CD4-positive, alpha-beta T cell (primary cell): ENCODE measurements at regions not wholly inside any gene's neighbourhood (a gene's known extent, or its start where the extent isn't known, plus 50 kb on each side); places are given as distances from the start of the nearest gene placed in this dataset.

Experiments used
- ATAC-seq: fragments of 200-7000 bp; cut with Tn5 transposase; one replicate; pipeline ENCODE4 v1.10.0; 2022; ENCODE audit warnings: mild to moderate bottlenecking; ENCODE audit not compliant: poor library complexity
- CTCF ChIA-PET: fragments of 350-600 bp; sonication (Branson Sonifier 250); formaldehyde crosslinking; loops from one replicate; lab custom pipeline; 2021; ENCODE audit warnings: antibody characterized with exemption, inconsistent platforms; lab: Charles Lee
- POLR2A ChIA-PET: fragments of 350-600 bp; sonication (Branson Sonifier 250); formaldehyde crosslinking; loops from one replicate; lab custom pipeline; 2021; ENCODE audit warnings: antibody characterized with exemption, inconsistent platforms; lab: Charles Lee
- DNase-seq, 14 experiments: peaks; one replicate each; pipeline ENCODE4 v3.0.0-alpha.2; 2013 to 2020; ENCODE audit warnings: mixed read lengths in 2 of 14
- H3K27ac ChIP-seq, 2 donors: one replicate each; pipeline versions ENCODE4 v1.5.1 to v1.7.0; 2013; ENCODE audit warnings: low read length in 2 of 2, low read depth in 1 of 2, mild to moderate bottlenecking in 1 of 2
- H3K27me3 ChIP-seq, 2 experiments: 1 replicate in 1 of 2; 2 replicates in 1 of 2; pipeline versions ENCODE4 v1.6.1 to v1.7.0; 2013; ENCODE audit warnings: low read length in 2 of 2, control low read depth in 1 of 2, mild to moderate bottlenecking in 1 of 2, moderate library complexity in 1 of 2; ENCODE audit not compliant: insufficient read depth in 2 of 2, control insufficient read depth in 1 of 2
- H3K36me3 ChIP-seq: one replicate; pipeline ENCODE4 v1.6.1; 2013; ENCODE audit warnings: low read length, control low read depth; ENCODE audit not compliant: insufficient read depth
- H3K4me1 ChIP-seq: one replicate; pipeline ENCODE4 v1.6.1; 2013; ENCODE audit warnings: low read length, control low read depth; ENCODE audit not compliant: insufficient read depth
- H3K4me3 ChIP-seq: one replicate; pipeline ENCODE4 v1.5.1; 2013; ENCODE audit warnings: mild to moderate bottlenecking, low read length, moderate library complexity
- H3K9me3 ChIP-seq, 2 experiments: 1 replicate in 1 of 2; 2 replicates in 1 of 2; pipeline versions ENCODE4 v1.6.1 to v1.7.0; 2013; ENCODE audit warnings: low read length in 2 of 2, mild to moderate bottlenecking in 2 of 2, control low read depth in 1 of 2, moderate library complexity in 1 of 2; ENCODE audit not compliant: control insufficient read depth in 1 of 2, insufficient read depth in 1 of 2
- H3K27ac Mint-ChIP-seq: one replicate; pipeline ENCODE4 v1.8.0; 2020; ENCODE audit warnings: mixed read lengths
- H3K27me3 Mint-ChIP-seq: one replicate; pipeline ENCODE4 v1.8.0; 2021; ENCODE audit warnings: mixed read lengths
- H3K36me3 Mint-ChIP-seq: one replicate; pipeline ENCODE4 v1.8.0; 2021; ENCODE audit warnings: low read depth, mixed read lengths
- H3K4me1 Mint-ChIP-seq: one replicate; pipeline ENCODE4 v1.8.0; 2021; ENCODE audit warnings: low read depth, mixed read lengths
- H3K4me3 Mint-ChIP-seq: one replicate; pipeline ENCODE4 v1.8.0; 2020; ENCODE audit warnings: mild to moderate bottlenecking, mixed read lengths
- H3K9me3 Mint-ChIP-seq: one replicate; pipeline ENCODE4 v1.8.0; 2020; ENCODE audit warnings: mixed read lengths
- intact Hi-C, 2 experiments: fragments of 100-400 bp; cut with DNase I in 1 of 2; cut with micrococcal nuclease in 1 of 2; formaldehyde crosslinking; loops; one replicate each; pipeline versions ENCODE4 v1.15.1 to v1.9.0; 2023 to 2025; cut with DNase I, micrococcal nuclease
- TF ChIP-seq, protein P1 (sequence below): fragments of 200-600 bp; IDR thresholded peaks from one replicate; pipeline ENCODE4 v1.8.0; 2022; ENCODE audit warnings: antibody characterized with exemption, mild to moderate bottlenecking

DNA sequence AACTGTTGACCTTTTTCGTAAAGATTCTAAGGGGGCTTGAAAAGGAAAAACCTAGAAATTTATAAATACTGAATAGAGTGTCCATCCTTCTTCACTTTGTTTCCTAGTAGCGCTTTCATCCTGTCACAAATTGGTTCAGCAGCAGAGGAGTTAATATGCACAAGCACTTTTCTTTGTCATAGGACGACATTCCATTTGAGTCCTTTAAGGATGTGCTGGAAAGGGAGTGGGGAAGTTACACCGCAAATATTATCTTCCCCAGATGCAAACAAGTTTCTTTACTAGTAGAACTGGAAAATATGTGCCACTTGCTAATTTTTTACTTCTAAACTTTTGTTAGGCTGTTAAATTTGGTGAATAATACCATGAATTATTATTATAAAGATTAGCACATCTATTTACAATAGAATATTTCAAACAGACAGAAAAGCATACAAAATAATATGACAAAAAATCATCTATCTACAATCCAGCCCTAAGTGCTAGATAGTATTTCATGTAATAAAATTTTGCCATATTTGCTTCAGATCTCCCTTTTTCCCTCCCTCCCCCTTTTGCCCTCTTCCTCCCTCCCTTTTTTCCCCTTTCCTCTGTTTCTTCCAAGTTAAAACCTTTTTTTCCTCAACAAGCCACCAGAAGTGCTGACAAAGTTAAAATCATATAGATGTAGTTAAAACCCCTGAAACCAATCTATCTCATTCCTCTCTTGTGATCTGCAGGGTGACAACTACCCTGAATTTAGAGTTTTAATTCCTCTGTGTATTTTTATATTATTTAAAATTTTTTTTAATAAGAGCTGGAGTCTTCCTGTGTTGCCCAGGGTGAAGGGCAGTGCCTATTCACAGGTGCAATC lies 50.5 kb upstream of the MAP4K3 start:
- POLR2A ChIA-PET = no interaction called here

DNA sequence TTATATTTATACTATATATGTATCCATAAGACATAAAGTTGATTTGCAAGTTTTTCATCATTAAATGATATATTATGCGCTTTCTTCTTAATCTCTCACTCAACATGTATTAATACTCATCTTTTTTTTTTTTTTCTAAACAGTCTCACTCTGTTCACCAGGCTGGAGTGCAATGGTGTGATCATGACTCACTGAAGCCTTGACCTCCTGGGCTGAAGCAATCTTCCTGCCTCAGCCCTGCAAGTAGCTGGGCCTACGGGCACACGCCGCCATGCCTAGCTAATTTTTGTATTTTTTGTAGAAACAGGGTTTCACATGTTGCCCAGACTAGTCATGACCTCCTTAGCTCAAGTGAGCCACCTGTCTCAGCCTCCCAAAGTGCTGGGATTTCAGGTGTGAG lies 51.4 kb upstream of the MAP4K3 start:
- CTCF ChIA-PET = no interaction called here
- Mint-ChIP-seq H3K27me3 (no peaks in the 10 kb centered on the region), H3K27ac (no peak overlapping the region), H3K9me3 (no peaks in the 10 kb centered on the region), H3K4me3 (no peak overlapping the region), H3K4me1 (no peaks in the 10 kb centered on the region), H3K36me3 (no peaks in the 10 kb centered on the region)
- TF ChIP-seq, protein P1, sequence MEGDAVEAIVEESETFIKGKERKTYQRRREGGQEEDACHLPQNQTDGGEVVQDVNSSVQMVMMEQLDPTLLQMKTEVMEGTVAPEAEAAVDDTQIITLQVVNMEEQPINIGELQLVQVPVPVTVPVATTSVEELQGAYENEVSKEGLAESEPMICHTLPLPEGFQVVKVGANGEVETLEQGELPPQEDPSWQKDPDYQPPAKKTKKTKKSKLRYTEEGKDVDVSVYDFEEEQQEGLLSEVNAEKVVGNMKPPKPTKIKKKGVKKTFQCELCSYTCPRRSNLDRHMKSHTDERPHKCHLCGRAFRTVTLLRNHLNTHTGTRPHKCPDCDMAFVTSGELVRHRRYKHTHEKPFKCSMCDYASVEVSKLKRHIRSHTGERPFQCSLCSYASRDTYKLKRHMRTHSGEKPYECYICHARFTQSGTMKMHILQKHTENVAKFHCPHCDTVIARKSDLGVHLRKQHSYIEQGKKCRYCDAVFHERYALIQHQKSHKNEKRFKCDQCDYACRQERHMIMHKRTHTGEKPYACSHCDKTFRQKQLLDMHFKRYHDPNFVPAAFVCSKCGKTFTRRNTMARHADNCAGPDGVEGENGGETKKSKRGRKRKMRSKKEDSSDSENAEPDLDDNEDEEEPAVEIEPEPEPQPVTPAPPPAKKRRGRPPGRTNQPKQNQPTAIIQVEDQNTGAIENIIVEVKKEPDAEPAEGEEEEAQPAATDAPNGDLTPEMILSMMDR = no peak
- POLR2A ChIA-PET = interaction anchor here (0.6 kb wide), 1 partner anchor 609 kb away, joined by 3 read pairs; no protein-coding TSS in a partner anchor
- DNase-seq (peak in 2 of 14 experiments; percentile 52 to 70), ATAC-seq (no peak)
- no peak overlapping the region for H3K4me3 ChIP-seq
- no peaks in the 10 kb centered on the region for H3K9me3 ChIP-seq
- no peak overlapping the region for H3K27ac ChIP-seq
- no peaks in the 10 kb centered on the region for H3K36me3 ChIP-seq
- H3K4me1 ChIP-seq = no peaks in the 10 kb centered on the region
- no peaks in the 10 kb centered on the region for H3K27me3 ChIP-seq
- intact Hi-C loops = no loop called here

More for the DNA sequence above, 50.5 kb upstream of the MAP4K3 start:
- H3K4me3 ChIP-seq = no peak overlapping the region
- no peak for ATAC-seq
- no peak overlapping the region for H3K27ac ChIP-seq
- H3K36me3 ChIP-seq = no peaks in the 10 kb centered on the region
- no peaks in the 10 kb centered on the region for H3K27me3 Mint-ChIP-seq
- H3K4me1 Mint-ChIP-seq = no peaks in the 10 kb centered on the region
- no peaks in the 10 kb centered on the region for H3K4me1 ChIP-seq
- H3K9me3 Mint-ChIP-seq = no peaks in the 10 kb centered on the region
- no peak overlapping the region for H3K27ac Mint-ChIP-seq
- TF ChIP-seq, protein P1 = no peak
- H3K4me3 Mint-ChIP-seq = no peak overlapping the region
- no peak for DNase-seq
- CTCF ChIA-PET = no interaction called here
- no peaks in the 10 kb centered on the region for H3K9me3 ChIP-seq
- intact Hi-C loops = no loop called here
- no peaks in the 10 kb centered on the region for H3K27me3 ChIP-seq
- H3K36me3 Mint-ChIP-seq = no peaks in the 10 kb centered on the region

DNA sequence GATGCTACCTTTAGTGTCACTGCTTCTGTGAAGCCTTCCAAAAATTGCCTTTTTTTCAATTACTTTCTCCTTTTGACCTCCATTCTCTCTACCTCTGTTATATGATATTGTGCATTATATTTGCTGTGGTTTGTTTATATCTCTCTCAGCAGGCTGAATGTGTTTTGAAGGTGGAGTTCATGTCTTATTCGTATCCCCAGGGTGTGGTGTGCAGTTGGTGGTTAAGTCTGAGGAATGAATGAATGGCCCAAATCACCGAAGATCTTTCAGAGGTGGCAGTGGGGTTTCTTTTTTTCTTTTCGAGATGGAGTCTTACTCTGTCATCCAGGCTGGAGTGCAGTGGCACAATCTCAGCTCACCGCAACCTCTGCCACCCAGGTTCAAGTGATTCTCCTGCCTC lies 53.5 kb upstream of the MAP4K3 start:
- TF ChIP-seq, protein P1 = no peak
- no peaks in the 10 kb centered on the region for H3K9me3 ChIP-seq
- ATAC-seq (no peak), DNase-seq (no peak)
- H3K9me3 Mint-ChIP-seq = no peaks in the 10 kb centered on the region
- H3K27me3 Mint-ChIP-seq = no peaks in the 10 kb centered on the region
- no peaks in the 10 kb centered on the region for H3K27me3 ChIP-seq
- H3K4me1 ChIP-seq = no peaks in the 10 kb centered on the region
- no peak overlapping the region for H3K27ac ChIP-seq
- no peak overlapping the region for H3K4me3 Mint-ChIP-seq
- no peaks in the 10 kb centered on the region for H3K36me3 ChIP-seq
- ChIA-PET CTCF (no interaction called here), POLR2A (no interaction called here)
- no peak overlapping the region for H3K27ac Mint-ChIP-seq
- H3K4me1 Mint-ChIP-seq = no peaks in the 10 kb centered on the region
- H3K36me3 Mint-ChIP-seq = no peaks in the 10 kb centered on the region
- H3K4me3 ChIP-seq = no peak overlapping the region
- intact Hi-C loops = no loop called here
